NCI-H226 (cell line): ENCODE measurements at regions not wholly inside any gene's neighbourhood (a gene's known extent, or its start where the extent isn't known, plus 50 kb on each side); places are given as distances from the start of the nearest gene placed in this dataset.
"Not testable (repeated sequence)": the region's sequence is repeated elsewhere in the genome, so short reads cannot be mapped to it uniquely, and the experiment has no call there.

ENCODE experiments used
- DNase-seq: peaks from one replicate; pipeline ENCODE4 v3.0.0-alpha.2; 2015

DNA sequence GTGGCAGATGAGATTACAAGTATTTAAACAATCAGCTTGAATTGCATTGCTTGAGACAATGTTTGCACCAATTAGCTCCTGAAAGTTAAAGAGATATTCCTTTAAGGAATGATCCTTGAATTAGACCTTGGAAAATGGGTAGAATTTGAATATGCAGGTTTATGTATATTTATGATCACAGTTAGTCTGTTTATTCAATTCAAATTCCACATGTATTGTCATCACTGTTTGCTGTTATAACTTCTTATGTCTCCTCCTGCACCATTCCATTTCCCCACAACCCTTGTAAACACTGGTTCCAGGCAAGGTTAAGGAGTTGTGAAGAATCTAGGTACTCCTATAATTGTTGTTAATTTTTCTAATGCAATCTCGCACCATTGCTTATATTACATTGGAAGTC is 518.2 kb upstream of the PBX1 start:
- DNase-seq: no peak

DNA sequence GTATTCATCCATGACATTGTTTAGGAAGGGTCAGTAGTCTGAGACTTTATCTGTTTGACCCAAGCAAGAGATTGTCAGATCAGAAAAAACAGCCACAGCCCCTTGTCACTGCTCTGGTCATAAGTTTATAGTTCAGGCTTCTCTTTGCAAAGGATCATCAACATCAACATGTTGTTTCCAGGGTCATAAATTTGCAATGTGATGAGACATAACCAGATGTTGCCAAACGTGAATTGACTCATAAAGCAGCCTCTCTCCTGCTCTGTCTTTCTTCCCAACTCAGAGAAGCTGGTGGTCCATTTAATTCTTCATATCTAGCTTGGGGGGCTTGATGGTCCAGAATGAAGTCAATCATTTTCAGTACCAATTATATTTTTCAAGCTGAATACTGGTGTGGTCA is 507.2 kb upstream of the PBX1 start:
- DNase-seq: no peak

DNA sequence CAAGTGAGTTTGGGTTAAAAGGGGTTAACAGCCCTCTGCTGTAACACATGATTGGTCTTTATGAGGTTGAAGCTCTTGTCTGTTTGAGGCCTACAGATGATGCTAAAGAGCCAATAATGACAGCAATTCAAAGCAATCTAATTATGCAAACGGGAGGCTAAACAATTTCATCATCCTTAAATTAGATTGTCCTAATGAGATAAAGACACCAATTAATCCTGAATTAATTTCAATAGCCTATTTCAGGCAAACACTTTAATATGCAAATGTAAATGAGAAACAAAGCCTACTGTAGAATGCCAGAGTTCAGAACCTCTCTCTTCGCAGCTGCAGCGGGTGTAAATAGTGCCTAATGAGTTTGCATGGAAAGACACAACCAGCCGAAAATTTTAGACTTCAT is 504.7 kb upstream of the PBX1 start:
- DNase-seq: no peak

DNA sequence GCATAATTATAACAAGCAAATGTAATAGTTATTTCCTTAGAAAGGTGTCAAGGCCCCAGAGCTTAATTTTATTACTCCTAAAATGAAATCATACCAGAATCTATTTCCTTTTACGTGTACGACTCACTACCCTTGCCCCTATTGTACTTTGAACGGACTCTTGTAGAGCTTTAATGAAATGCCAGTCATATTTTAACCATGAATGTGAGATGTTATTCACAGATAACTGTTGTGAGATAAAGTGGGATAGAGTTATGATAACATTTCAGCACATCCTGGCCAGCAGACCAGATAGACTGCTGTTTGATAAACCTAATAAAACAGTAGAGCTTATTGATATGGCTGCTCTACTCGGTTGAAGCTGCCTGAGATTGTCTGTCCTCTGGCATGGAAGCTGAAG is 500.8 kb upstream of the PBX1 start:
- no peak for DNase-seq

DNA sequence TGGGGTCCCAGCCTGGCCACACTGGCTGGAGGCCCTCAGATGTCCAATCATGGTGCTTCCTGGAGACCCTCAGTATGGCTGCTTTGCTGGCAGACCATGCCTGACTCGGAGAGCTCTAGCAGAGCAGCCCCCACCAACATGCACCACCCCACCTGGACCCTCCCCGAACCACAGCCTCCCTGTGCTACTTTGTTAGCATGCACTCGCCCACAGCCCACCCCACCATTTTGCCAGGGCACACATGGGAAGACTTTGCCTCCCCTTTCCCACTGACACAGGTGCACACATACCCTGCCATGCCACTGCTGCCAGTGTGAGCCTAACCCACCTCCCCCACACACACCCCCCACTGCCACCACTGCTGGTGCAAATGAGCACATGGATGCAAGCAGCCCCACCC is 497.5 kb upstream of the PBX1 start:
- no peak for DNase-seq

DNA sequence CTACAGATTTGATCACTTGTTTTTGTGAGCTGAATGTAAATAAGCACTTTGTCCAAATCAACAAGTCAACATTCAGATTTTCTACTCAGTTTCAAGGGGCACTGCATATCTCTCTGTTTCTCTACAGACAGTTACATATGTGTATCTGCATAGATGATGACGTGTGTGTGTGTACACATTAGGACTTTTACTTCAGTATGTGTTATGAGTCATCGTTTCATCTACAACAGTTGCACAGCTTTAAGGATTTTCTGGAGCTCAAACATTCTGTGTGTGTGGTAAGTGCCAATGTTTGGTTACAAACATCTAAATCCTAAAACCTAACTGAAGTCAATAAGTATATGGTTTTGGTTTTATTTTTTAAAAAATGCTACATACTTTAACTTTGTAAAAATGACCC is 494.5 kb upstream of the PBX1 start:
- no peak for DNase-seq

DNA sequence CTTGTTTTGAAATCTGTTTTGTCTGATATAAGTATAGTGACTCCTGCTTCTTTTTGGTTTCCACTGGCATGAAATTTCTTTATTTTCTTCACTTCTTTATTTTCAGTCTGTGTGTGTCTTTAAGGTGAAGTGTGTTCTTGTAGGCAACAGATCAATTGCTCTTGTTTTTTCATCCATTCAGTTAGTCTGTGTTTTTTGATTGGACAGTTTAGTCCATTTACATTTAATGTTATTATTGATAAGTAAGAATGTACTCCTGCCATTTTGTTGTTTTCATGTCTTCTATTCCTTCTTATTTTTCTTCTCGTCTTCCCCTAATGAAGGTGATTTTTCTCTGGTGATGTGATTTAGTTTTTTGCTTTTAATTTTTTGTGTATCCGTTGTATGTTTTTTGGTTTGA is 487.7 kb upstream of the PBX1 start:
- no peak for DNase-seq

DNA sequence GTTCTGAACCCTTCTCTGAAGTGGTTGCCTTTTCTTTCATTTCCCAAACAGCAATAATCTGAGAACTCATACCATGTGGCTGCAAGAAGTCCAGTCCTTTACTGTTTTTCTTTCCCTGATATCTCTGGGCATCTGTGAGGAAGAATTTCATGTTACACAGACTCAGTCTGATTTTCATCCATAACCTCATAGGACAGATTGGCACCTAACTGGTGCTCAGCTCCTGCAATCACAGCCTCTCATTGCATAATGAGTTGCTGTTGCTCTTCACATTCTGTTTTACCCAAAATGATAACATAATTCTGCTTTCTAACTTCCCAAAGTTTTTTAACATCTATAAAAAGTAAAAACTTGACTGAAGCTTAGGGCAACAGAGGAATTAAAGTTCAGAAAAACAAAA is 472.2 kb upstream of the PBX1 start:
- DNase-seq: no peak

DNA sequence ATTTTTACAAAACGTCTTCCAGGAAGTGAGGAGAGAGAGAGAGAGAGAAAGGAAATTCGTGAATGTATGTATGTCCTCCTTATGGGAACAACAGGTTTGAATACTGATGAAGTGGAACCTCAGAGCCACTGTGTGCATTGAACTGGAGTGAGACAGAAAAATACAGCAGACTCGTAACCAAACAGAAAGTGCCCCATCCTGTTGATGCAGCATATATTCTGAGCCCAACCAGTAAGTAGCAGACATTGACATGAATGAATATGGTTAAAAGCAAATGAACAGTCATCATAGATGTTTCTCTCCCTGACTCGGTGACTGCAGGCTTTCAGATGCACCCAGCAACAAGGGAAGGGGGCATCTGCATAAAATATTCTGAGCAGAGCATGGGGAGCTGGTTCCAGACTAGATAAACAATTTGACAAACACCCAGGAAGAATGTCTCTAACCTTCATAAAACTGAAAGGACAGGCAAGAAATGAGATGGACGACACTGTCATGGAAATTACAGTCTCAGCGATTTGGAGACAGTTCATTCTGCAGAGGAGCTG is 471.0 kb upstream of the PBX1 start:
- DNase-seq: no peak

DNA sequence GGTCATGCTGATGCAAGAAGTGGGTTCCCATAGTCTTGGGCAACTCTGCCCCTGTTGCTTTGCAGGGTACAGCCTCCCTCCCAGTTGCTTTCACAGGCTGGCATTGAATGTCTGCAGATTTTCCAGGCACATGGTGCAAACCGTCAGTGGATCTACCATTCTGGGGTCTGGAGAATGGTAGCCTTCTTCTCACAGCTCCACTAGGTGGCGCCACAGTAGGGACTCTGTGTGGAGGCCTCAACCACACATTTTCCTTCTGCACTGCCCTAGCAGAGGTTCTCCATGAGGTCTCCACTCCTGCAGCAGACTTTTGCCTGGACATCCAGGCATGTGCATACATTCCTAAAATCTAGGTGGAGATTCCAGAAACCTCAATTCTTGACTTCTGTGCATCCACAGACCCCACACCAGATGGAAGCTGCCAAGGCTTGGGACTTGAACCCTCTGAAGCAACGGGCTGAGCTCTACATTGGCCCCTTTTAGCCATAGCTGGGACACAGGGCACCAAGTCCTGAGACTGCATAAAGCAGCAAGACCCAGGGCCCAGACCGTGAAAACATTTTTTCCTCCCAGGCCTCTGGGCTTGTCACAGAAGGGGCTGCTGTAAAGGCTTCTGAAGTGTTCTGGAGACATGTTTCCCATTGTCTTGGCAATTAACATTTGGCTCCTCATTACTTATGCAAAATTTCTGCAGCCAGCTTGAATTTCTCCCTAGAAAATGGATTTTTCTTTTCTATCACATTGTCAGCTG is 466.2 kb upstream of the PBX1 start:
- DNase-seq: no peak

DNA sequence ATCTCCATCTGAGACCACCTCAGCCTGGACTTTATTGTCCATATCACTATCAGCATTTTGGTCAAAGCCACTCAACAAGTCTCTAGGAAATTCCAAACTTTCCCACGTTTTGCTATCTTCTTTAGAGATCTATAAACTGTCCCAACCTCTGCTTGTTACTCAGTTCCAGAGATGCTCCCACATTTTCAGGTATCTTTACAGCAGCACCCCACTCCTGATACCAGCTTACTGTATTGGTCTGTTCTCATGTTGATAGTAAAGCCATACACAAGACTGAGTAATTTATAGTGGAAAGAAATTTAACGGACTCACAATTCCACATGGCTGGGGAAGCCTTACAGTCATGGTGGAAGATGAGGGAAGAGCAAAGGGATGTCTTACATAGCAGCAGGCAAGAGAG is 465.4 kb upstream of the PBX1 start:
- DNase-seq: no peak

DNA sequence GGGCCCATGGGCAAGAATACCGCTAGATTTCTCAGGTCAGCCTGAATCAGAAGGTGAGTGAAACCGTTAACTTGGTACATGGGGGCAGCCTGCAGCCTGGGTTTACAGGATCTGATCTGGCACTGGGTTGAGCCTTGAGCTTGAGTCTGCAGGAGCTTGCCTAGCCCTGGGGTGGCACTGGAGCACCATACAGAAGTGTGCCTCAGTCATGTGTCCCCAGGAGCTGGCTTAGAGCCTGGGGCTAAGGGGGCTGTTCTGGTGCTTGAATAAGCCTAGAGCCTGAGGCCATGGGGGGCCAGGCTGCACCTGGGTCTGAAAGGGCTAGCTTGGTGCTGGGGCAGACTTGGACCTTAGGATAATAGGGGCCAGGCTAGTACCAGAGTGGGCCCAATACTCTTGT is 457.2 kb upstream of the PBX1 start:
- DNase-seq: no peak

DNA sequence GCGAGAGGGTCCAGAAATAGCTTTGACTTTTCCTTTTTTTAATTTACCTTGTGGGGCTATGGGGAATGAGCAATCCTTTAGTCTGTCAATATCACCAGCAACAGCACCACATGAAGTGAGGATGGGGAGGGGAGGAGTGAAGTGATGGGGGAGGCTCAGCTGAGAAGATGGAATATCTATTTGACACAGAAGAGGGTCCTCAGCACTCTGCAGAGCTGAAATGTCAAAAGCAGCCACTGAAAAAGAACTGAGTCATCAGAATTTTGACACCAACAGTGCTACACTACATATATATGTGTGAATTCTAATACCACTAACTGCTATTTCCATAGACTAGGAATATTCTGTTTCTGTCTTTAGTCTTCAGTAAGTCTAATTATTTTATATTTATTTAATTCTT is 427.0 kb upstream of the PBX1 start:
- DNase-seq: no peak

DNA sequence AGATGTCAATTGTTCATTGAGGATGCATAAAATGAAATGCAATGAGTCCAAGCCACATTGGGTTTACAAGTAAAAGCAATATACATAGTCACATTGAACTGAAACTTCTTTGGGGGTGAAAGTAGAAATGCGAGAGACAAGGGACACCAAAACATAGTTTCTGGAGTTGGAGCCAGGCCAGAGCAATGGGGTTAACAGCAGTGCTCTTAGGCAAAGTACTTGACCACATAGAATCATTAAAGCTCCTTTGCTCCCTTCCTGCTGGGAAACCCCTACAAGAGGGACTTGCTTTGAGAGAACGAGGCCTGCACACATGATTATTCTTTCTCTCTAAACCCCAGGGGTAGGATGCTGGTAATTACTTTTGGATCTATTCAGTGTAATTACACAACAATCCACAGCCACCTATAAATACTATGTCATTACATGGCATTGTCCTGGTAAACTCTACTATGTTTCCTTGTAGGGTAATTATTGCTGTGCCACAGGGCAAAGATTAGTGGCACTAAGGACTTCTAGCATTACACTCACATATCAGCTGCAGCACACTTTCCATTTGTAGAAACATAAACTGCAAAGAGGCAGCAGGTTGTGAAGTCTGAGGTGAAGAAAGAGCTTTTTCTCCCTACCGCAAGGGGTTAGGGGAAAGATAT is 421.6 kb upstream of the PBX1 start:
- no peak for DNase-seq

DNA sequence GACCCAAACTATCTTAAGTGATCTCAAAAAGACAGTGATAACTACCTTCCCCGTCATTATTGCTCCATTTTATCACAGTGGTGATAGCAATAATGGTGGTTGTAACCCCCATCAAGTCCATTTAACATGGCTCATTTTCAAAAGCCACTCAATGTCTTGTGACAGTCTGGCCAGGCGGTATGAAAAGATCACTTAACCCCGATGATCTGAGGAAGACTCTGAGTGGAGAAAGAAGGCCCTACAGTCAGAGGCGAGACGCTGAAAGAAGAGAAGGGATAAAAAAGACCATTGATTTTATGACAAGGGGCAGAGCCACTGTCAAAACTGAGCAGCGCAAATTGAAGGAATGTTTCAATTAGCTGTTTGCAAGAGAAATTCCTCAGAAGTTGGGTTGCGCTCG is 417.2 kb upstream of the PBX1 start:
- no peak for DNase-seq

DNA sequence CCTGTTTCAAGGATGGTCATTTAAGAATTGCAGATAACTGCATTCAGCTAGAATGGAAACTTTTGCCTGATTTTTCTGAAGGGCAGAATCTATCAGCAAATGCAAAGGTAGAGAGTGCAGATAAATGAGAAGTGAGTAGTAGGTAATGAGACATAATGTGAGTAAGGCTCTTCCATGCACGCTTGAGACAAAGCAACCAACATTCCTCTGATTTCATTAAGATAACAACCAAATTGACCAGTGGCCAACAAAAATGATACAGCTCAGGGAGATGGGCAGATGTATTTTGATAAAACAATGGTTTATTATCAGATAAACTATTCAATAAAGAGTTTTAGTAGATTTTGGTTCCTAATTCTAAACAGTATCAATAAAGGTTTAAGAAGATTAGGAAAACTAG is 404.4 kb upstream of the PBX1 start:
- DNase-seq: no peak

DNA sequence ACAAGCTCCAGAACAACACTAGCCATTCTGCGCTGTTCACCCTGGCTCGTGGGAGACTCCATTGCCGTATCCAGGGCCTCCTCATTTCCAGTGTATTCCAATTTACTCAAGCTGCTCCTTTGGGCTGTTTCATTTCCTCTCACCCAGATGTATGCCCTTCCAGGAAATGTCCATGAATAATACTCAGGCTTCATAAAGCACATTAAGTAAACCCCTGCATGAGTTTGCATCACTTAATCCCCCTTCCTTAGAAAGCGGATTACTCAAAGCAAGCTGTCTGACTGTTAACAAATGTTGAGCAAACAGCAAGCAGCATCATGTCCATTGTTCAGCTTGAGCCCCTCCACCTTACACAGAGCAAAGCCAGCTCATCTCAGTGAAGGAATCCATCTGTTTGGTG is 403.6 kb upstream of the PBX1 start:
- DNase-seq: no peak

DNA sequence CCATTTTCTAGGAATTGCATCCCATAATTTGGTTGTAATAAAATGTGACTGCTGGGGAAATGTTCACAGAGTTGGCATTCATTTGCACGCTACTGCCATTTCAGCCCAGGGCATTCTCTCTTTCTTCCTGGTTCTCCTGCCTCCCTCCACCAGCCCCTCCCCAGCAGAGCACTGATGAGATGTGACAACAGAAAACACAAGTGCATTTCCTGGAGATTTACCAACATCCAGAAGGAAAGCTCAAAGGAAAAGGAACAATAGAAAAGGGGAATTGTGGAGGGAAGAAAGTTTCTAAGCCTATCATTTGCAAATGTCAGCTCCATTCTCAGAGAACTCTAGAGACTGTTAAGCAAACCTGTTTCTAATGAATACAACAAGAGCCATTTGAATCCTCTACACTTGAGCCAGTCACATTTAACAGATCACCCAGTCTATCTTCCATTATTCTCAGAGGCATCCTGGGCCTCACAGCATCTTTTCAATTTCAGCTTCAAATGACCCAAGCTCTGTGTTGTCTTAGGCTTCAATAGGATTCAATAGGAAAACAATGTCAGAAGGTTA is 395.6 kb upstream of the PBX1 start:
- no peak for DNase-seq

DNA sequence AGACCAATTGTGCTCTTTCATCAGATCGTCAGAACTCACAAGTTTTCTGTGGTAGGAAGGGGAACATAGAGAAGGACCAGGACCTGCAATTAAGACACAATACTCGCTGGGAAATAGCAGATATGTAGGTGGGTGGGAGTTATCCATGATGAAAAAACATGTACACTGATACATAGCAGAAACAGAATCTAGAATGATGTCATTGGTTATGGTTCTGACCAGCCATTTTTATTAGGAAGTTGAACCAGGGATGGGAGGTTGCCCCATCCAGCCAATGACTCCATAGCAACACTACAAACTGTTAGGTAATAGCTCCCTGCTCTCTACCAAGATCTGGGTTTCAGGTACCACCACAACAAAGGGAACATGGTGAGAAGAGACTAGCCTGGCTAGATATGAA is 393.5 kb upstream of the PBX1 start:
- no peak for DNase-seq

DNA sequence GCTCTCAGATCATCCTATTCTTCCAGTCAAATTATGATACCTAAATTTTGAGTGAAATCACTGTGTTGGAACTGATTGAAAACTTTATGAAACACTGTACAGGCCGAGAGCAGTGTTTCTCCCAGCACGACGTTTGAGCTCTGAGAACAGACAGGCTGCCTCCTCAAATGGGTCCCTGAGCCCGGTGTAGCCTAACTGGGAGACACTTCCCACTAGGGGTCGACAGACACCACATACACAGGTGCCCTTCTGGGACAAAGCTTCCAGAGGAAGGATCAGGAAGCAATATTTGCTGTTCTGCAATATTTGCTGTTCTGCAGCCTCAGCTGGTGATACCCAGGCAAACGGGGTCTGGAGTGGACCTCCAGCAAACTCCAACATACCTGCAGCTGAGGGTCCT is 392.5 kb upstream of the PBX1 start:
- not testable (repeated sequence) for DNase-seq

DNA sequence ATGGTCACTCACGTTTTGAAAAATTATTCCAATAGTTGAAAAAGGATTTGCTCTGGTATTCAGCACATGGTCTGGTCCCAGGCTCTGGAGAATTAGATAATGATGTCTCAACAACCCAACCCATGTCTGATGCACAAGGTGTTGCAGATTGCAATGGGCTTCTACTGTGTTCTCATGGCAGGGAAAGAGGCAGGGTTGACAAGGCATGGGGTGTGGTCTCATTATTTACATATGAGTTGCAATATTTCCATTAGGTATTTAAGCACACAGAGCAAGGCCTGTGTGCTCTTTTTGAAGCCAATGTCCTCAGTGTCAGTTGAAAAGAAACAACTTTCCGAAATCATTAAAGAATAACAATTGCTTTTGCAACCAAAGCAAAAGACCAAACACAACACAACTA is 381.9 kb upstream of the PBX1 start:
- DNase-seq: no peak

DNA sequence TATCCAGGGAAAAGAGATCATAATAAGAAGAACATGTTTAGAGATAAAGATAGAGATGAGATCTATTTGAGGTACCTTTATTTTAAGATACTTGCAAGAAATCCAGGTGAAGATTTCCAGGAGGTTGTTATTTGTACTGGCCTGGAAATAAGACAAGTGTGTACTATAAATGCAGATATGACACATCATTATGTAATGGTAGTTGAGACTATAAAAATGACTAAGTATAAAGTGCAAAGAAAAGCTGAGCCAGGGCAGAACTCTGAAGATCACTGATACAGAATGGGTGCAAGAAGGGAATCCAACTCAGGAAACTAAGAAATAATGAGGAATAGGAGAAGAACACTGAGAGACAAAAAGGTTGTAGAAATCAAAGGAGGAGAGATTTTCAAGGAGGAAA is 378.2 kb upstream of the PBX1 start:
- DNase-seq: no peak

DNA sequence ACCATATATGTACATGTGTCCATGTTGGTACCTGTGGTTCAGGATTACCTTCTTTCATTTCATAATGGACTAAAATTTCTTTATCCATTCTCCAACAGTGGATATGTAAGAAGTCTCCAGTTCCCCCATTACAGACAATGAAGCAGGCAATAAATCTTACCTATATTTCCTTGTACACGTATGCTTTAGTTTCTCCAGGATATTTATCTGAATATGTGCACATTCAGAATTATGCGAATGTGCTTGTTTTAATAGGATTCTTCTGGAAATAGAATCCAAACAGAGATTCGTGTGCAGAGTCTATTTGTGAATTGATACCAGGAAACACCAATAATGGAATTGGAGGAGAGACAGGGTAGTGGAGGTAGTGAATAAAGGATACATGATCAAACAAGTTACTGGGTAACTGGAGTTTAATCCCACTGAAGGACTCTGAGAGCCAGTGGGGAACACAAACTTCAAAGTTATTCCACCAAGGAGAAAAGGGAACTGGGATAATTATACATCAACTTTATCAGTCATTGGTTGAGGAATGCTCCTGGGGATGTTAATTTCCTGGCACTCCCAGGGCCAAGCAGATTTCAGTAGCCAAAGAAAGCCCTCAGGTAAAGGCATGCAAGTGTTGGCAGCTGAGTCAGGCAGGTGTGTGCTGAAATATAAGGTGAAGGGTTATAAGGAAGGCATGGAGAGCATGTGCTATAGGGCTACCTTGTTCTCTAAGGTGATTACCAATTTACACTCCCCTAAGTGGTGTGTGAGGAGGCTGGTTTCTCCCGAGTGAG is 374.9 kb upstream of the PBX1 start:
- DNase-seq: no peak

DNA sequence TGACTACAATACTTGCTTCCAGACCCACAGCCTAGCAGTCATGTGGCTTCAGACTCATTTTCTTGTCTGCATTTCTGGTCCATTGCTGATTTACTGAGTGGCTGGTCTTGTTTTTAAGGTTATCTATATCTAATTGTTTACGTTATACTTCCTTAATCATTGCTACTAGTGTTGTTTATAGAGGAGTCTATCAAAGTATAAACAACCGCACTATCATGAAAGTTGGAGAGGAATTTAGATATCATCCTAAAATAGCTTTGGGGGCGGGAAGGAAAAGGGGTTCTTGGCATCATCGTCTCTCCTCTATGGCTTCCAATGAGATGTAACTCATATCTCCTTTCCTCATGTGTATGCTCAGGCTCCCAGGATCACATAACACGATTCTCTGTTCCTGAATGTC is 372.1 kb upstream of the PBX1 start:
- no peak for DNase-seq
